22Rv1 (cell line): ENCODE measurements at regions not wholly inside any gene's neighbourhood (a gene's known extent, or its start where the extent isn't known, plus 50 kb on each side); places are given as distances from the start of the nearest gene placed in this dataset.

Source experiments
- H3K27ac ChIP-seq: fragments of 450-650 bp; 2 replicates; pipeline ENCODE4 v1.5.1; 2017
- ZFX ChIP-seq: fragments of 450-650 bp; IDR thresholded peaks from 2 replicates; pipeline ENCODE4 v1.6.1; 2017; ENCODE audit warnings: antibody characterized with exemption, borderline replicate concordance
- TF ChIP-seq, protein P1 (sequence below): fragments of 450-650 bp; IDR thresholded peaks from 2 replicates; pipeline ENCODE4 v1.5.1; 2017; ENCODE audit warnings: mild to moderate bottlenecking

- TF ChIP-seq ZFX, result no peak
- TF ChIP-seq, protein P1, sequence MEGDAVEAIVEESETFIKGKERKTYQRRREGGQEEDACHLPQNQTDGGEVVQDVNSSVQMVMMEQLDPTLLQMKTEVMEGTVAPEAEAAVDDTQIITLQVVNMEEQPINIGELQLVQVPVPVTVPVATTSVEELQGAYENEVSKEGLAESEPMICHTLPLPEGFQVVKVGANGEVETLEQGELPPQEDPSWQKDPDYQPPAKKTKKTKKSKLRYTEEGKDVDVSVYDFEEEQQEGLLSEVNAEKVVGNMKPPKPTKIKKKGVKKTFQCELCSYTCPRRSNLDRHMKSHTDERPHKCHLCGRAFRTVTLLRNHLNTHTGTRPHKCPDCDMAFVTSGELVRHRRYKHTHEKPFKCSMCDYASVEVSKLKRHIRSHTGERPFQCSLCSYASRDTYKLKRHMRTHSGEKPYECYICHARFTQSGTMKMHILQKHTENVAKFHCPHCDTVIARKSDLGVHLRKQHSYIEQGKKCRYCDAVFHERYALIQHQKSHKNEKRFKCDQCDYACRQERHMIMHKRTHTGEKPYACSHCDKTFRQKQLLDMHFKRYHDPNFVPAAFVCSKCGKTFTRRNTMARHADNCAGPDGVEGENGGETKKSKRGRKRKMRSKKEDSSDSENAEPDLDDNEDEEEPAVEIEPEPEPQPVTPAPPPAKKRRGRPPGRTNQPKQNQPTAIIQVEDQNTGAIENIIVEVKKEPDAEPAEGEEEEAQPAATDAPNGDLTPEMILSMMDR, result no peak
- H3K27ac ChIP-seq, result no peak overlapping the region
These were observed 408.0 kb upstream of the RGPD4 start for GRCh38 chr2:107418708-107419107.

GRCh38 chr2:107419191-107419590 is 407.5 kb upstream of the RGPD4 start:
- no peak for TF ChIP-seq ZFX
- TF ChIP-seq, protein P1, result no peak
- no peak overlapping the region for H3K27ac ChIP-seq

GRCh38 chr2:107428781-107429180 is 397.9 kb upstream of the RGPD4 start:
- no peak for TF ChIP-seq ZFX
- TF ChIP-seq, protein P1, result no peak
- no peak overlapping the region for H3K27ac ChIP-seq

GRCh38 chr2:107430006-107430405 is 396.7 kb upstream of the RGPD4 start:
- H3K27ac ChIP-seq, result no peak overlapping the region
- TF ChIP-seq, protein P1, result no peak

GRCh38 chr2:107430596-107431266 is 396.0 kb upstream of the RGPD4 start:
- no peak overlapping the region for H3K27ac ChIP-seq
- no peak for TF ChIP-seq ZFX
- TF ChIP-seq, protein P1, result no peak

GRCh38 chr2:107436281-107436680 is 390.4 kb upstream of the RGPD4 start:
- TF ChIP-seq, protein P1, result no peak
- no peak for TF ChIP-seq ZFX
- no peak overlapping the region for H3K27ac ChIP-seq

GRCh38 chr2:107437265-107437664 is 389.4 kb upstream of the RGPD4 start:
- no peak overlapping the region for H3K27ac ChIP-seq
- TF ChIP-seq, protein P1, result no peak
- no peak for TF ChIP-seq ZFX
